Activated T-cell treated with anti-CD3 and anti-CD28 coated beads, Interleukin-2, amount 50 U/mL, for 48 hours (primary cell): ENCODE measurements at regions not wholly inside any gene's neighbourhood (a gene's known extent, or its start where the extent isn't known, plus 50 kb on each side); places are given as distances from the start of the nearest gene placed in this dataset.

ENCODE experiments used
- DNase-seq, 2 experiments: peaks; one replicate each; pipeline ENCODE4 v3.0.0-alpha.2; 2020

DNA sequence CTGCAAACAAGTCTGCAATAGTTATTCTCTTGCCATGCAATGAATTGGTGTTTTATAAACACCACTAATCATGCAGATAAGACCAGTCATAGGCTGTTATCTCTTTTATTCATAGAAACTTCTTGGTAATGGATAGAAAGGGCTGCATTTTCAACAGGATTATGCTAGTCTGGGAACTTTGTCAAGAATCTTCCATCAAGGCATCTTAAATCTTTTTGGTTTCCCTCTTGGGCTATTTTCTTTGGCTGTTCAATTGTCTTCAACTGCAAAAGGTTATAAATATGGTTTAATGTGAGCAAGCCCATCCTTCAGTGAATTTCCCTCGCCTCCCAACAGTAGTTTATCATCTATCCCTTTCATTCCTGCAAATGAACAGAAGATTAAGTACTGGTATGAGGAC lies 59.0 kb upstream of the MINAR1 start:
- no peak for DNase-seq

DNA sequence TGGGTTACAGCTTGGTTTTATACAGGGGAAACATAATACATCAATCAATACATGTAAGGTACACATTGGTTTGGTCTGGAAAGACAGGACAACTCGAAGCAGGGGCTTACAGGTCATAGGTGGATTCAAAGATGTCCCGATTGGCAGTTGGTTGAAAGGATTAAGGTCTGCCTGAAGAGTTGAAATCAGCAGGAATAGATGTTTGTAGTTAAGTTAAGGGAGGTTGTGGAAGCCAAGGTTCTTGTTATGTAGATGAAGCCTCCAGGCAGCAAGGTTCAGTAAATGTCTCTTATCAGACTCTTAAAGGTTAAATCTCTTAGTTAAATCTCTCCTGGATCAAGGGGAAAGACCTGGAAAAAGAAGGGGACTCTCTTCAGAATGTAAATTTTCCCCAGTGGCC lies 58.4 kb upstream of the MINAR1 start:
- no peak for DNase-seq

DNA sequence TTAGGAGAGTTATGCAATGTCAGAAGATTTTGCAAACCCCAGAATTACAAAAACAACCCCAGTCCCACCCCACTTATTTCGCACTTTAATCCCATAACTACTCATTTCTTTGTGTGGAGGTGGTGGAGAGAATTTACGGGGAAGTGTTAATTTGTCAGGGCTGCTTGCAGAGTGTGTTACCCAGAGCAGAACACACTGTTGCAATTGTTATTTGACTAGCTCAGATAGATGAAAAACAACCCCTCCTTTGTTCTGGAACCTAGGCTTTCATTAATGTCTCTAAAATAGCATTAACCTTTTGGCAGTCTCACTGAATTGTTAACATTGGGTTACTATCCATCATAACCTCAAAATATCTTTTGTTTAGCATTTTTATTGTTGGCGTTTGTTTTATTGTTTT lies 55.8 kb upstream of the MINAR1 start:
- DNase-seq, result no peak

DNA sequence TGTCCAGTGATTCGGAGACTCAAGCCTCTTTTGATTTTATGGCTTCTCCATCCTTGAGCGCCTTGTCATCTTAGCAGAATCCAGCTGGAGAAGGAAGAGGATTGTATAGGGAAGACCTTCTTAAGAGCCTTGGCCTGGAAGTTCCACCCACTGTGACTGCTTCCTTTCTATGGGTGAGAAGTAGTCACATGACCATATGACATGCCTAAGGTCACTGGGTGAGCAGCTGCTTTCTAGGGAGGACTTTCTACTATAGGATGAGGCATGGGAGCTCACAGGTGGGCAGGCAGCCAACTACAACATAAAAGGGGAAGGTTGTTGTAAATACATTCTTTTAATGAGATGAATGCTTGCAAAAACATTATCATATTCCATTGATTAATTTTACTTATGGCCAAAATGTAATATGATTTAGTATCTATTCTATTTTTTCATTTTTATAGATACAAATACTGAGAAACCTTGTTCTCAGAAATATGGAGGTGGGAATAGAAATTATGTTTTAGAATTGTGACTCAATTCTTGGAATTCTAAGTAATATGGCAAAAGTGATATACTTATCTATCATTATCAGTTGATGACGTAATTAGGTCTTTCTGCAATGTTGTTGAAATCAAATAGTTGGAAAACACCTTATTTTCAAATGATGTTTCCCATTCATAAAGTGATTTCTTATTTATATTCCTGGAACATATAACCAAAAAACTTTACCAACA lies 53.6 kb upstream of the MINAR1 start:
- no peak for DNase-seq

DNA sequence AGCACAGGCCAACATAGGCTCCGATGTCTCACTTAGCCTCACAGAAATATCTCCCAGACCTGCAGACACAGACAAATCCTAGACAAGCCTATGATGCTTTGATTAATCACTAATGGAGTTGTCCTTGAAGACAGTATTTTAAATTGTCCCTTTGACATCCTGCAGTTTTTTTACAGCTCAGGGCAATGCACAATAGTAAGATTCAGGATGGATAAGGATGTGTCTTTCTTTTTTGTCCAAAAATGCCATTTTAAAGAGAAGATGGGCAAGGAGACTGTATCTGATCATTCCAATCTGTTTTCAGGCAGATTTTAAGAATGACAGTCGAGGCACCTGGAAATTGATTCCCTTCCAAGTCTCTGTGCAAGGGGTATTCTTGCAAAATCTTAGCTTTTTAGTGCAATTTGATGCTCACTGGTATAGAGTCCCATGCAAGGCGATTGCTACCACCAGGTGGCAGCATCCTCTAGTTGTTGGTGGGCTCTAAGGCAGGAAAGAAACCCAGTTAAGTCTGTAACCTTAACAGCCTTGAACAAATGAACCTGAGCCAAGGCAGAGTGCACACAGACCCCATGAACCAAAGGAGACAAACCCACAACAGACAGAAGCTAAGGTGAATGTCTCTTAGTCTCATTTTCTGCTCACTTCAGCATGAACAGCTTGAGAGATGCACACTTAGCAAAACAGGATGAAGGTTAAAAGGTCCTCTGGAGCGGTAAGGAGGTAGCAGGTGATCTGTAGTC lies 51.2 kb upstream of the MINAR1 start:
- DNase-seq, result peak; percentile 83 to 85

DNA sequence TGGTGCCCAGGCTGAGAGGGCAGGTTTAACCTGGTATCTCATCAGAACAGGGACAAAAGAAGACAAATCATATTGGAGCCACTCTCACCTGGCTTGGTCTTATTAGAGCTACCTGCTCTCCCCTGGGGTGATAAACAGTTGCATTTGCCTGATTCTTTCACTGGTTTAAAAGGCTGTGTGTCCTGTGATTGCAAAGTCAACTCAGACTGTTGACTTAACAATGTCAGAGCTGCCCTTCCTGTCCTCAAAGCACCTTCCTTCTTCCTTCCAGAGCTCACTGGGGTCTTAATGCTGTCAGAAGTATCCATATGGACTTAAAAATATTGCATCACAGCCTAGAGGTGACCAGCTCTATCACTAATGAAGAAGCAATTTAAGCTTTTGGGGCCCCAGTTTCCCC lies 50.5 kb upstream of the MINAR1 start:
- DNase-seq, result no peak
